ENCODE measurements at regions not wholly inside any gene's neighbourhood (a gene's known extent, or its start where the extent isn't known, plus 50 kb on each side); places are given as distances from the start of the nearest gene placed in this dataset.
"Not testable (repeated sequence)": the region's sequence is repeated elsewhere in the genome, so short reads cannot be mapped to it uniquely, and the experiment has no call there.

GRCh38 chr6:149246691-149247384 is 70.7 kb upstream of the TAB2 start:
- peaks cover 6% of the 10 kb centered on the region for H3K4me1 ChIP-seq (ENCODE audit: insufficient read depth, low read length)
- no peaks in the 10 kb centered on the region for H4K20me1 ChIP-seq (ENCODE audit: insufficient read depth, low read length)
- DNase-seq (ENCODE audit: insufficient read length, low spot score, missing footprints) = no peak
- no peaks in the 10 kb centered on the region for H3K27me3 ChIP-seq (ENCODE audit: insufficient read depth, low read length)
- H3K79me2 ChIP-seq (ENCODE audit: insufficient read depth, low read length) = no peaks in the 10 kb centered on the region
- no peak overlapping the region for H2AFZ ChIP-seq (ENCODE audit: low read length)
- no peaks in the 10 kb centered on the region for H3K36me3 ChIP-seq (ENCODE audit: insufficient read depth, low read length)
- no peak overlapping the region for H3K4me3 ChIP-seq (ENCODE audit: insufficient read depth, low read length)
- no peak for TF ChIP-seq CTCF (IDR thresholded peaks at IDR 0.05; ENCODE audit: extremely low read depth, low read depth, low read length)
- H3K4me2 ChIP-seq (ENCODE audit: insufficient read depth, low read length) = no peak overlapping the region
- no peaks in the 10 kb centered on the region for H3K9me3 ChIP-seq (ENCODE audit: low read depth, low read length)
- no peak overlapping the region for H3K27ac ChIP-seq (ENCODE audit: low read depth, low read length)

GRCh38 chr6:149247385-149247763 is 70.1 kb upstream of the TAB2 start:
- H3K4me2 ChIP-seq (ENCODE audit: insufficient read depth, low read length) = no peak overlapping the region
- peaks cover 6% of the 10 kb centered on the region for H3K4me1 ChIP-seq (ENCODE audit: insufficient read depth, low read length)
- no peaks in the 10 kb centered on the region for H3K27me3 ChIP-seq (ENCODE audit: insufficient read depth, low read length)
- H3K27ac ChIP-seq (ENCODE audit: low read depth, low read length) = no peak overlapping the region
- DNase-seq (ENCODE audit: insufficient read length, low spot score, missing footprints) = no peak
- no peaks in the 10 kb centered on the region for H3K79me2 ChIP-seq (ENCODE audit: insufficient read depth, low read length)
- no peak overlapping the region for H2AFZ ChIP-seq (ENCODE audit: low read length)
- H3K4me3 ChIP-seq (ENCODE audit: insufficient read depth, low read length) = no peak overlapping the region
- no peaks in the 10 kb centered on the region for H3K36me3 ChIP-seq (ENCODE audit: insufficient read depth, low read length)
- TF ChIP-seq CTCF (IDR thresholded peaks at IDR 0.05; ENCODE audit: extremely low read depth, low read depth, low read length) = no peak
- H4K20me1 ChIP-seq (ENCODE audit: insufficient read depth, low read length) = no peaks in the 10 kb centered on the region
- H3K9me3 ChIP-seq (ENCODE audit: low read depth, low read length) = no peaks in the 10 kb centered on the region

- H3K4me1 ChIP-seq (ENCODE audit: insufficient read depth, low read length); H3K36me3 ChIP-seq (ENCODE audit: insufficient read depth, low read length); H3K79me2 ChIP-seq (ENCODE audit: insufficient read depth, low read length); H3K4me2 ChIP-seq (ENCODE audit: insufficient read depth, low read length); DNase-seq (ENCODE audit: insufficient read length, low spot score, missing footprints); H2AFZ ChIP-seq (ENCODE audit: low read length); H3K4me3 ChIP-seq (ENCODE audit: insufficient read depth, low read length); H4K20me1 ChIP-seq (ENCODE audit: insufficient read depth, low read length); H3K9me3 ChIP-seq (ENCODE audit: low read depth, low read length); H3K27me3 ChIP-seq (ENCODE audit: insufficient read depth, low read length); H3K27ac ChIP-seq (ENCODE audit: low read depth, low read length): not testable (repeated sequence)
Observed at GRCh38 chr6:149248263-149248662, 69.2 kb upstream of the TAB2 start.

GRCh38 chr6:149248693-149249369 is 68.7 kb upstream of the TAB2 start:
- Histone ChIP-seq H3K4me1 (ENCODE audit: insufficient read depth, low read length) (no peaks in the 10 kb centered on the region), H4K20me1 (ENCODE audit: insufficient read depth, low read length) (no peaks in the 10 kb centered on the region), H3K9me3 (ENCODE audit: low read depth, low read length) (no peaks in the 10 kb centered on the region), H3K4me3 (ENCODE audit: insufficient read depth, low read length) (no peak overlapping the region), H3K36me3 (ENCODE audit: insufficient read depth, low read length) (no peaks in the 10 kb centered on the region), H3K4me2 (ENCODE audit: insufficient read depth, low read length) (no peak overlapping the region), H3K27me3 (ENCODE audit: insufficient read depth, low read length) (no peaks in the 10 kb centered on the region), H3K27ac (ENCODE audit: low read depth, low read length) (no peak overlapping the region), H3K79me2 (ENCODE audit: insufficient read depth, low read length) (no peaks in the 10 kb centered on the region), H2AFZ (ENCODE audit: low read length) (no peak overlapping the region)
- TF ChIP-seq CTCF (IDR thresholded peaks at IDR 0.05; ENCODE audit: extremely low read depth, low read depth, low read length) = no peak
- DNase-seq (ENCODE audit: insufficient read length, low spot score, missing footprints) = no peak

All from osteoblast (primary cell).